HepG2 (cell line): ENCODE measurements at regions not wholly inside any gene's neighbourhood (a gene's known extent, or its start where the extent isn't known, plus 50 kb on each side); places are given as distances from the start of the nearest gene placed in this dataset.

ENCODE experiments used
- ATAC-seq: fragments of 200-7000 bp; cut with Tn5 transposase; 3 replicates; pipeline ENCODE4 v1.9.1; 2020; ENCODE audit warnings: mild to moderate bottlenecking, moderate library complexity
- BruUV-seq: library from RNA; stranded (reverse); fragments of 400-500 nt; replicated peaks from 2 replicates; lab custom pipeline; 2021; lab: Mats Ljungman, UMichigan
- CTCF ChIA-PET: fragments of 300-600 bp; formaldehyde crosslinking; extraction: SDS; loops from one replicate; lab custom pipeline; 2021; ENCODE audit warnings: low total read pairs, inconsistent platforms, low intra/inter-chr PET ratio; lab: Yijun Ruan, JAX
- POLR2A ChIA-PET: fragments of 350-600 bp; sonication (Branson Sonifier 250); formaldehyde crosslinking; loops from one replicate; lab custom pipeline; 2020; ENCODE audit warnings: antibody characterized with exemption, inconsistent platforms; lab: Yijun Ruan, JAX
- DNase-seq: peaks from one replicate; pipeline ENCODE4 v3.0.0-alpha.2; 2015; ENCODE audit warnings: low spot score
- FAIRE-seq: peaks from 3 replicates; lab custom pipeline; 2011; peaks lifted over from hg19 to GRCh38; lab: Jason Lieb, UNC
- H2AFZ ChIP-seq: one replicate; pipeline ENCODE4 v1.6.1; 2011; ENCODE audit warnings: low read length, inconsistent platforms
- H3K27ac ChIP-seq: fragments of 300-600 bp; 3 replicates; pipeline ENCODE4 v1.8.0; 2011; ENCODE audit warnings: mixed run types, mild to moderate bottlenecking, mixed read lengths, low read length, inconsistent platforms; ENCODE audit not compliant: insufficient read depth; ENCODE audit errors: extremely low read length
- H3K27me3 ChIP-seq, 2 experiments: fragments of 200-600 bp in 1 of 2; 2 replicates in 1 of 2; 3 replicates in 1 of 2; pipeline versions ENCODE4 v1.6.0 to v1.8.0; 2011; ENCODE audit warnings: low read length in 2 of 2, mild to moderate bottlenecking in 2 of 2, moderate library complexity in 2 of 2, inconsistent platforms in 1 of 2; ENCODE audit not compliant: insufficient read depth in 2 of 2, control insufficient read depth in 1 of 2
- H3K36me3 ChIP-seq, 2 experiments: fragments of 200-600 bp in 1 of 2; replicated peaks in 1 of 2; 2 replicates in 1 of 2; 3 replicates in 1 of 2; pipeline versions ENCODE4 v1.5.1 to v1.8.0; 2011; ENCODE audit warnings: low read length in 2 of 2, inconsistent platforms in 1 of 2; ENCODE audit not compliant: insufficient read depth in 2 of 2, control insufficient read depth in 1 of 2
- H3K4me1 ChIP-seq: 2 replicates; pipeline ENCODE4 v1.5.1; 2012; ENCODE audit warnings: low read length, inconsistent platforms; ENCODE audit not compliant: insufficient read depth
- H3K4me2 ChIP-seq: 2 replicates; pipeline ENCODE4 v1.6.0; 2011; ENCODE audit warnings: low read depth, low read length, inconsistent platforms
- H3K4me3 ChIP-seq, 3 experiments: fragments of 200-600 bp in 1 of 3; sonication (generic), shearing (Covaris generic) in 1 of 3; replicated peaks in 1 of 3; 2 replicates each; pipeline ENCODE4 v1.5.1; 2011 to 2016; ENCODE audit warnings: low read length in 3 of 3, inconsistent platforms in 2 of 3, low read depth in 2 of 3, mild to moderate bottlenecking in 2 of 3, control low read depth in 1 of 3, mixed read lengths in 1 of 3; ENCODE audit not compliant: insufficient read depth in 1 of 3
- H3K79me2 ChIP-seq: one replicate; pipeline ENCODE4 v1.6.1; 2011; ENCODE audit warnings: low read length, inconsistent platforms; ENCODE audit not compliant: insufficient read depth
- H3K9ac ChIP-seq: 2 replicates; pipeline ENCODE4 v1.6.0; 2011; ENCODE audit warnings: mild to moderate bottlenecking, low read depth, low read length, inconsistent platforms; ENCODE audit not compliant: insufficient read depth
- H3K9me3 ChIP-seq: 2 replicates; pipeline ENCODE4 v1.5.1; 2012; ENCODE audit warnings: mild to moderate bottlenecking, low read length
- H4K20me1 ChIP-seq: 2 replicates; pipeline ENCODE4 v1.6.0; 2011; ENCODE audit warnings: inconsistent platforms, mild to moderate bottlenecking, low read length, moderate library complexity; ENCODE audit not compliant: insufficient read depth
- DR1 ChIP-seq: sonication (generic); formaldehyde crosslinking; IDR thresholded peaks from 2 replicates; pipeline ENCODE4 v1.8.0; 2021; ENCODE audit warnings: mild to moderate bottlenecking, missing genetic modification reagents, inconsistent platforms
- FLYWCH1 ChIP-seq: sonication (generic); formaldehyde crosslinking; IDR thresholded peaks from 2 replicates; pipeline ENCODE4 v1.8.1; 2023; ENCODE audit warnings: mild to moderate bottlenecking, missing genetic modification reagents
- GZF1 ChIP-seq: sonication (generic); formaldehyde crosslinking; IDR thresholded peaks from 2 replicates; pipeline ENCODE4 v1.5.1; 2020; ENCODE audit warnings: mild to moderate bottlenecking, missing genetic modification reagents
- HOXA7 ChIP-seq: sonication (generic); formaldehyde crosslinking; IDR thresholded peaks from 2 replicates; pipeline ENCODE4 v1.8.1; 2022; ENCODE audit warnings: mild to moderate bottlenecking, missing genetic modification reagents, moderate library complexity
- KDM1A ChIP-seq: IDR thresholded peaks from 2 replicates; pipeline ENCODE4 v1.6.1; 2016; ENCODE audit warnings: missing compliant biosample characterization
- MEF2D ChIP-seq: sonication (generic); formaldehyde crosslinking; IDR thresholded peaks from 2 replicates; pipeline ENCODE4 v1.5.1; 2020; ENCODE audit warnings: mild to moderate bottlenecking, missing genetic modification reagents
- MEIS1 ChIP-seq: sonication (generic); formaldehyde crosslinking; IDR thresholded peaks from 2 replicates; pipeline ENCODE4 v1.9.0; 2021; ENCODE audit warnings: mild to moderate bottlenecking, missing genetic modification reagents, moderate library complexity, borderline replicate concordance
- MZF1 ChIP-seq: sonication (generic); formaldehyde crosslinking; IDR thresholded peaks from 2 replicates; pipeline ENCODE4 v1.8.1; 2023; ENCODE audit warnings: mild to moderate bottlenecking, missing genetic modification reagents, borderline replicate concordance
- NBN ChIP-seq: fragments of 450-650 bp; conservative IDR thresholded peaks from 2 replicates; pipeline ENCODE4 v1.6.1; 2017
- NFYB ChIP-seq: sonication (generic); formaldehyde crosslinking; IDR thresholded peaks from 2 replicates; pipeline ENCODE4 v1.4.0; 2020; ENCODE audit warnings: missing genetic modification reagents
- POLR2AphosphoS2 ChIP-seq: IDR thresholded peaks from 2 replicates; pipeline ENCODE4 v1.6.1; 2011; ENCODE audit warnings: low read depth, low read length, improper control_type of control experiment
- PRDM4 ChIP-seq: sonication (generic); formaldehyde crosslinking; IDR thresholded peaks from 2 replicates; pipeline ENCODE4 v1.9.0; 2021; ENCODE audit warnings: missing genetic modification reagents, borderline replicate concordance
- RBM39 ChIP-seq: fragments of 200-400 bp; formaldehyde crosslinking; IDR thresholded peaks from one replicate; pipeline ENCODE4 v1.6.1; 2018; ENCODE audit warnings: antibody characterized with exemption, mild to moderate bottlenecking, low read depth, low read length; ENCODE audit not compliant: poor library complexity, severe bottlenecking
- SALL2 ChIP-seq: sonication (generic); formaldehyde crosslinking; IDR thresholded peaks from 2 replicates; pipeline ENCODE4 v1.8.1; 2023; ENCODE audit warnings: mild to moderate bottlenecking, missing genetic modification reagents, inconsistent platforms
- SIX1 ChIP-seq: sonication (generic); formaldehyde crosslinking; IDR thresholded peaks from 2 replicates; pipeline ENCODE4 v1.4.0; 2020; ENCODE audit warnings: missing genetic modification reagents, borderline replicate concordance
- STAG1 ChIP-seq: sonication (generic); formaldehyde crosslinking; IDR thresholded peaks from 2 replicates; pipeline ENCODE4 v1.4.0; 2020; ENCODE audit warnings: missing genetic modification reagents
- TAF15 ChIP-seq: fragments of 200-400 bp; formaldehyde crosslinking; IDR thresholded peaks from one replicate; pipeline ENCODE4 v1.6.1; 2018; ENCODE audit warnings: mild to moderate bottlenecking, low read depth, low read length; ENCODE audit not compliant: poor library complexity, severe bottlenecking
- TSC22D2 ChIP-seq: sonication (generic); formaldehyde crosslinking; IDR thresholded peaks from 2 replicates; pipeline ENCODE4 v1.5.1; 2020; ENCODE audit warnings: missing genetic modification reagents, mild to moderate bottlenecking, borderline replicate concordance
- ZNF121 ChIP-seq: sonication (generic); formaldehyde crosslinking; IDR thresholded peaks from 2 replicates; pipeline ENCODE4 v1.5.0; 2020; ENCODE audit warnings: mild to moderate bottlenecking, missing genetic modification reagents
- ZNF160 ChIP-seq: sonication (generic); formaldehyde crosslinking; IDR thresholded peaks from 2 replicates; pipeline ENCODE4 v1.8.0; 2022; ENCODE audit warnings: mild to moderate bottlenecking, inconsistent platforms, missing genetic modification reagents
- ZNF282 ChIP-seq: fragments of 450-650 bp; IDR thresholded peaks from 2 replicates; pipeline ENCODE4 v1.6.1; 2018; ENCODE audit not compliant: partially characterized antibody
- ZNF761 ChIP-seq: sonication (generic); formaldehyde crosslinking; conservative IDR thresholded peaks from 2 replicates; pipeline ENCODE4 v1.4.0; 2020; ENCODE audit warnings: mild to moderate bottlenecking, missing genetic modification reagents
- WGBS: methylation state at CpG from one replicate; pipeline ENCODE4 v1.1.6; 2017; ENCODE audit warnings: low lambda C conversion rate; 5-methylcytosine and 5-hydroxymethylcytosine counted together
- in situ Hi-C: cut with HindIII; loops from 2 replicates; pipeline ENCODE4 v1.10.0; 2017; ENCODE audit warnings: low pct_unique_long_range_greater_than_20kb; ENCODE audit not compliant: extremely low pct_ligation_motif_present
- intact Hi-C: fragments of 100-400 bp; cut with micrococcal nuclease; formaldehyde crosslinking; loops from one replicate; pipeline ENCODE4 v1.10.0; 2022; ENCODE audit not compliant: unreplicated experiment
- TF ChIP-seq, protein P1 (sequence below): sonication (generic); formaldehyde crosslinking; IDR thresholded peaks from 2 replicates; pipeline ENCODE4 v1.4.0; 2020; ENCODE audit warnings: low read depth, mild to moderate bottlenecking, missing genetic modification reagents

GRCh38 chr20:50418890-50419642 is 91.1 kb upstream of the PTPN1 start:
- FAIRE-seq (no peak), ATAC-seq (no peak), DNase-seq (no peak)
- Histone ChIP-seq H3K27me3 (no peaks in the 10 kb centered on the region), H3K36me3 (no peaks in the 10 kb centered on the region), H2AFZ (no peak overlapping the region), H3K79me2 (no peaks in the 10 kb centered on the region), H3K9ac (no peak overlapping the region), H3K9me3 (no peaks in the 10 kb centered on the region), H4K20me1 (no peaks in the 10 kb centered on the region), H3K4me3 (no peak overlapping the region), H3K4me2 (no peak overlapping the region), H3K4me1 (peaks cover 86% of the 10 kb centered on the region), H3K27ac (no peak overlapping the region)
- CTCF ChIA-PET: no interaction called here
- in situ Hi-C loops (no loop called here), intact Hi-C loops (no loop called here)
- 44% methylated on average over 4 of the region's 4 CpGs for WGBS
- POLR2A ChIA-PET: interaction anchor here (1.0 kb wide), 1 partner anchor 14 kb away, joined by 3 read pairs; no protein-coding TSS in a partner anchor
- BruUV-seq: no TSS peak
- TF ChIP-seq ZNF282 (no peak), FLYWCH1 (CRISPR knock-in tag) (no peak), DR1 (CRISPR knock-in tag) (no peak), MZF1 (no peak), NBN (0 out of 2 replicates have a peak, but pooled peaks have one; percentile 76), ZNF761 (CRISPR knock-in tag) (no peak), HOXA7 (CRISPR knock-in tag) (no peak), SIX1 (no peak), MEF2D (no peak), ZNF121 (CRISPR knock-in tag) (0 out of 2 replicates have a peak, but pooled peaks have one; percentile 31), TSC22D2 (CRISPR knock-in tag) (no peak), TAF15 (no peak), RBM39 (no peak), NFYB (CRISPR knock-in tag) (peak; percentile 15; the same call in 1 of the 2 replicates), KDM1A (no peak), PRDM4 (CRISPR knock-in tag) (no peak), GZF1 (no peak), MEIS1 (no peak), ZNF160 (CRISPR knock-in tag) (no peak), SALL2 (no peak), STAG1 (CRISPR knock-in tag) (peak; percentile 23; the same call in 1 of the 2 replicates), POLR2AphosphoS2 (no peak)
- TF ChIP-seq, protein P1, sequence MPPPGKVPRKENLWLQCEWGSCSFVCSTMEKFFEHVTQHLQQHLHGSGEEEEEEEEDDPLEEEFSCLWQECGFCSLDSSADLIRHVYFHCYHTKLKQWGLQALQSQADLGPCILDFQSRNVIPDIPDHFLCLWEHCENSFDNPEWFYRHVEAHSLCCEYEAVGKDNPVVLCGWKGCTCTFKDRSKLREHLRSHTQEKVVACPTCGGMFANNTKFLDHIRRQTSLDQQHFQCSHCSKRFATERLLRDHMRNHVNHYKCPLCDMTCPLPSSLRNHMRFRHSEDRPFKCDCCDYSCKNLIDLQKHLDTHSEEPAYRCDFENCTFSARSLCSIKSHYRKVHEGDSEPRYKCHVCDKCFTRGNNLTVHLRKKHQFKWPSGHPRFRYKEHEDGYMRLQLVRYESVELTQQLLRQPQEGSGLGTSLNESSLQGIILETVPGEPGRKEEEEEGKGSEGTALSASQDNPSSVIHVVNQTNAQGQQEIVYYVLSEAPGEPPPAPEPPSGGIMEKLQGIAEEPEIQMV (CRISPR knock-in tag): no peak
